ENCODE measurements at regions not wholly inside any gene's neighbourhood (a gene's known extent, or its start where the extent isn't known, plus 50 kb on each side); places are given as distances from the start of the nearest gene placed in this dataset.

DNA sequence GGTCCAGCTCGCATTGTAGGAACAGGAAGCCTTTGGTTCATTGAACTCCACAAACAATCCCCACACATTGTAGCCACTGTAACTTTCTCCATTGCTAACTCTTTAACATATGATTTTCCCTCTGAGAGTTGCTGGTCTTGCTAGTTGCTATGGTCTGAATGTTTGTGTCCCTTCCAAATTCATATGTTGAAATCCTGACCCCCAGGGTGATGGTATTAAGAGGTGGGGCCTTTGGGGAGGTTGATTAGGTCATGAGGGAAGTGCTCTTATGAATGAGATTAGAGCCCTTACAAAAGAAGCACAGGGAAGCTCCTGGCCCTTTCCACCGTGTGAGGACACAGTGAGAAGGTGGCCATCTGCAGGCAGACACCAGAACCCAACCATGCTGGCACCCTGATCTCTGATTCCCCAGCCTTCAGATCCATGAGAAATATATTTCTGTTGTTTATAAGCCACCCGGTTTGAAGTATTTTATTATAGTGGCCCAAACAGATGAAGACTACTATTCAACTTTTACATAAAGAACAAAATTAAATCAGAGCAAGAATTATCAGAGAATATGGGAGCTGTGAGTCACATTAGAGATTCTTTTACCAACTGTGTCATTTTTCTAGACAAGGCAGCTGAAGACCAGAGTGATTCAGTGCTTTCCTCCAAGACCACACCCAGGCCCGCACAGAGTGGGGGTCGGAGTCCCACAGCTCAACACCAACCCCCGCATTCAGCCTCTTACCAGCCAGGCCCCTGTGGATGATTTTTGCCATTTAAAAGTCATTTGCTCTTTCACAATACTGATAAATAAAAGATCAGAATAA lies 143.0 kb downstream of the SAMD5 start:
- TF ChIP-seq CTCF (IDR thresholded peaks at IDR 0.05; ENCODE audit: low read depth, low read length, missing control alignments): no peak
- no peak for DNase-seq (ENCODE audit: low read depth)
- no peak overlapping the region for H3K4me3 ChIP-seq (ENCODE audit: low read depth, low read length)

- no peak for TF ChIP-seq CTCF (IDR thresholded peaks at IDR 0.05; ENCODE audit: low read depth, low read length, missing control alignments)
- DNase-seq (ENCODE audit: low read depth): no peak
- no peak overlapping the region for H3K4me3 ChIP-seq (ENCODE audit: low read depth, low read length)
Measured at GRCh38 chr6:147653631-147654030, 145.1 kb downstream of the SAMD5 start.

DNA sequence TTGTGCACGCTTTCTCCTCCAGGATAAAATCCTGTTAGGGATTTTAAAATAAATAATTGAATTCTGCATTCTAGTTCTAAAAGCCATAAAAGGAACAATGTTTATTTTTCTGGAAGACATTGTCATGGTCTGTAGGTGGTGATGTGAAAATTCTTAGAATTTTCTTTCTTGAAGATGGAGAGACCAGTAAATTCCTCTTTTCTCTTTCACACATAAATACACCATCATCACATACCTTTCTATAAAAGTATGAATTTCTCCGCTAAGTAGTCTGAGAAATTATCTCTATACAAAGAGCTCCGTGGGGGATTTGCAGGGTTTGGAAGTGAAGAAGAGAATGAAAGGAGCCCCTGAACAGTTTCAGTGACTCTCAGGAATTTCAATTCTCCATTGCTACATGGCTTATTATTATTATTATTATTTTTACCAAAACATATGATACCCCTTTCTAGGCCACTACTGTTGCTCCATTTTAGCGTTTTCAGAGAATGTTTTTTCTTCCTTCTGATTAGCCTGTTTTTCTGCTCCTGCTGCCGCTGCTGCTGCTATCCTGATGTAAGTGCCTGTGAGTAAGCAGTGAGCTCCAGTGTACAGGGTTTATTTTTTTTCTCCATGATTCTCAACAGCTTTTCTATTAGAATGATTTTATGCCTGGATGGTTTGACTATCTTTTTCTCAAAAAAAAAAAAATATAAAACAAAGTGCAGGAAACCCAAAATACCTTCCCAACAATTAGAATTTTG lies 145.8 kb downstream of the SAMD5 start:
- no peak for TF ChIP-seq CTCF (IDR thresholded peaks at IDR 0.05; ENCODE audit: low read depth, low read length, missing control alignments)
- no peak overlapping the region for H3K4me3 ChIP-seq (ENCODE audit: low read depth, low read length)
- no peak for DNase-seq (ENCODE audit: low read depth)

DNA sequence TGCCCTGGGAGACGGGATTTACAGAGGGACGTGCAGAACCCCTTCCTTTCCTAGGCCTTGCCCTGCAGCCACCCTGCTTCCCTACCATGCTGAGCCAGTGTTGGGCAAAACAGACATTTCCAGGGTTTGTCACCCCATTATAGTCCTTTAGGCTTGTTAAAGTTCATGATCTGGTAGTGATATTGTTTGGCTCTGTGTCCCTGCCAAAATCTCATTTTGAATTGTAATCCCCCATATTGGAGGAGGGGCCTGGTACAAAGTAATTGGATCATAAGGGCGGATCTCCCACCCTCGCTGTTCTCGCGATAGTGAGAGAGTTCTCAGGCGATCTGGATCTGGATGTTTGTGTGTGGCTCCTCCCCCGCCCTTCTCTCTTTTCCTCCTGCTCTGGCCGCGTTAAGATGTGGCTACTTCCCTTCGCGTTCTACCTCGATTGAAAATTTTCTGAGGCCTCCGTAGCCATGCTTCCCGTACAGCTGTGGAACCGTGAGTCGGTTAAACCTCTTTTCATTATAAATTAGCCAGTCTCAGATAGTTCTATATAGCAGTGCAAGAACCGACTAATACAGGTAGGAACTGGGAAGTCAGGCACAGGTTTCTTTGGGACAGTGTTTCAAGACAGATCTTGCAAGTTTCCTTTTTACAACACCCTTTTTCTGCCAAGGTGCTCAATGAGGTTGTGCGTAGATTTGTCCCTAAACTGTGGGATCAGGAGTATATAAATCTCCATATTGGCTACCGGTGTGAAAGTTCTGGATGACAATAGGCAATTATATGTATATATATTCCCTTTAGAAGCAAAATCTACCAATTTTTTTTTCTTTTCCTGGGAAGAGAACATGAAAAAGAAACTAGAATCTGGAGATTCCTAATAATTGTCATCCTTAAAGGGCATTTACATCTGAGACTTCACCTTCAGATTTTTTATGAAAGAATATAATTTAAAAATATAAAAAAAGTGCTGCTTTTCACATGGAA lies 152.1 kb downstream of the SAMD5 start:
- no peak overlapping the region for H3K4me3 ChIP-seq (ENCODE audit: low read depth, low read length)
- TF ChIP-seq CTCF (IDR thresholded peaks at IDR 0.05; ENCODE audit: low read depth, low read length, missing control alignments): no peak
- DNase-seq (ENCODE audit: low read depth): no peak

- no peak overlapping the region for H3K4me3 ChIP-seq (ENCODE audit: low read depth, low read length)
- TF ChIP-seq CTCF (IDR thresholded peaks at IDR 0.05; ENCODE audit: low read depth, low read length, missing control alignments): no peak
- no peak for DNase-seq (ENCODE audit: low read depth)
Measured at GRCh38 chr6:147662646-147663045, 154.2 kb downstream of the SAMD5 start.

DNA sequence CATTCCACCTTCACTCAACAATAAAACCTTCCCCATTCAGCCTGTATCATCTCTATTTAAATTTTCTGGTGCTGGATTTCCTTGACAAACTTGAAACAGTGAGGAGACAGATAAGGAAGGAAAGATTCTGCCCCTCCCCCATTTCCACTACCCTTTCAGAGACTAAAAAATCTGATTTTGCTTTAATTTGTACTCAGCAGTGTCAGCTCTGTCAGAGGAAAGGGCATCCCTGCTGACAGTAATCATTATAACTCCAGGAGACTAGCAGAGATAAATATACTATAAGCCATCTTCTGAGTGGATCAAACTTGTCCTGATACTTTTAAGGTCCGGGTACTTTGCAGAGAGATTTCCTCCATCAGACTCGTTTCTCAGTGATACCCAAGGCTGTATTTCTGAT lies 155.6 kb downstream of the SAMD5 start:
- DNase-seq (ENCODE audit: low read depth): no peak
- TF ChIP-seq CTCF (IDR thresholded peaks at IDR 0.05; ENCODE audit: low read depth, low read length, missing control alignments): no peak
- no peak overlapping the region for H3K4me3 ChIP-seq (ENCODE audit: low read depth, low read length)

Data from GM12864 (cell line).